ENCODE measurements at regions not wholly inside any gene's neighbourhood (a gene's known extent, or its start where the extent isn't known, plus 50 kb on each side); places are given as distances from the start of the nearest gene placed in this dataset.
A peak's percentile ranks its signal among the peaks of the same experiment; 100 is the strongest.

DNA sequence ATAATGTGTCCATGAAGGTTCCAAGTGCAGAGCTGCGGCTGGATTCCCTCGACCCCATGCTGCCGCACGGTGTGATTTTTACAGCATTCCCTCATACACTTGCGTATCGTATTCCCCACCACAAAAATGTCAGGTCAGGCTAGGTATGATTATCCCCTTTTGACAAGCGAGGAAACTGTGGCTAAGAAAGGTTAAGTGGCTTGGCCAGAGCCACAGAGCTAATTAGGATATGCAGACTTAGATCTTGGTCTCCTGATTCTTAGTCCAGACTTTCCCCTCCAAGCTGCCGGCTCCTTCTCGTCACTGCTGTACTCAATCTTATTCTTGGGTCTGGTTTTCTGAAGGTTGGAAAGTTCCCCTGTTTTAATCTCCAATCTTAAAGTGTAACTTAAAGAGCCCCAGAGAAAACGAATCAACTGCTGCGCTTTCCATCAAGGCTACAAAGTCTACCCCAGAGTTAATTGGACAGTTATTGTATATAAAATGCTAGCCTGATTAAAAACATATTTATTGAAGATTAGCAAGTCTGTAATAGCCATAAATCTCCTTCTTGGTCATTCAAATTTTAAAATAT is 176.6 kb downstream of the ADAMTS15 start:
- H3K36me3 ChIP-seq = no peaks in the 10 kb centered on the region
- no peak overlapping the region for H3K27ac ChIP-seq
- DNase-seq (ENCODE audit: low spot score in 2 of 2) = no peak
- TF ChIP-seq, protein P1, sequence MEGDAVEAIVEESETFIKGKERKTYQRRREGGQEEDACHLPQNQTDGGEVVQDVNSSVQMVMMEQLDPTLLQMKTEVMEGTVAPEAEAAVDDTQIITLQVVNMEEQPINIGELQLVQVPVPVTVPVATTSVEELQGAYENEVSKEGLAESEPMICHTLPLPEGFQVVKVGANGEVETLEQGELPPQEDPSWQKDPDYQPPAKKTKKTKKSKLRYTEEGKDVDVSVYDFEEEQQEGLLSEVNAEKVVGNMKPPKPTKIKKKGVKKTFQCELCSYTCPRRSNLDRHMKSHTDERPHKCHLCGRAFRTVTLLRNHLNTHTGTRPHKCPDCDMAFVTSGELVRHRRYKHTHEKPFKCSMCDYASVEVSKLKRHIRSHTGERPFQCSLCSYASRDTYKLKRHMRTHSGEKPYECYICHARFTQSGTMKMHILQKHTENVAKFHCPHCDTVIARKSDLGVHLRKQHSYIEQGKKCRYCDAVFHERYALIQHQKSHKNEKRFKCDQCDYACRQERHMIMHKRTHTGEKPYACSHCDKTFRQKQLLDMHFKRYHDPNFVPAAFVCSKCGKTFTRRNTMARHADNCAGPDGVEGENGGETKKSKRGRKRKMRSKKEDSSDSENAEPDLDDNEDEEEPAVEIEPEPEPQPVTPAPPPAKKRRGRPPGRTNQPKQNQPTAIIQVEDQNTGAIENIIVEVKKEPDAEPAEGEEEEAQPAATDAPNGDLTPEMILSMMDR (IDR thresholded peaks at IDR 0.05) = no peak
- H3K9me3 ChIP-seq = no peaks in the 10 kb centered on the region
- H3K4me1 ChIP-seq = peaks cover 0 to 7% of the 10 kb centered on the region in 2 donors
- no peaks in the 10 kb centered on the region for H3K27me3 ChIP-seq
- intact Hi-C loops (cut with DNase I) = no loop called here
- H3K4me3 ChIP-seq = no peak overlapping the region

DNA sequence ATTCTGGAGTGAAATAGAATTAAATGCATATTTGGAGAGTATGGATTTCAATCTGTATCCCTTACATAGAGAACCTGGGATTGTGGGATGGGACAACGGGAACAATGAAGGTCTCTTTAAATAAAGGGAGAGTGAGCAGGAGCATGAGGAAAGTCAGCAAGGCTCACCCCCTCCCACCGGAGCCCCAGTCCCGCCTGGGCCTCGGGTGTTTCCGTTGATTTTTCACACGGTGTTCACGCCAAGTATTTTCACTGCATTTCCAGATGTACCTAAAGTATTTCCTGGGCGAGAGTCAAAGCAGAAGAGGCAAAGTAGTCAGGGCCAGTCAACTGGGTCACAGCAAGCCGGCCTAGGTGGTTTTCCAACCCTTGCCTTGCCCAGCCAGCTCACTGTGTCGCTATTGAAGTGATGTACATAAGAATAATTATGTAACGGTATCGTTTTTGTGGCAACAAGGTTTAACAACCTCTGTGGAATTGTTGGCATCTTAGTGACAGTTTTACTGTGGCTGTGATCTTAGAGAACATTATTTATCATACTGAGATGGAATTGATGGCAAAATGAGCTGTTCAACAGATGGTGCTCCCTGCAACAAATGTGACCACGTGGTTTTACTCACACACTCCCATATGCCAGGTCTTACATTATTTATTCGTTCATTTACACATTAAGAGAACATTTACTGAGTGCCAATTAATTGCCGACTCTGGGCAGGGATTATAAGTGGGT is 177.3 kb downstream of the ADAMTS15 start:
- H3K4me1 ChIP-seq = peaks cover 0 to 7% of the 10 kb centered on the region in 2 donors
- H3K27me3 ChIP-seq = no peaks in the 10 kb centered on the region
- H3K9me3 ChIP-seq = no peaks in the 10 kb centered on the region
- no peak overlapping the region for H3K27ac ChIP-seq
- DNase-seq (ENCODE audit: low spot score in 2 of 2) = no peak
- TF ChIP-seq, protein P1 (IDR thresholded peaks at IDR 0.05) = no peak
- no peak overlapping the region for H3K4me3 ChIP-seq
- no peaks in the 10 kb centered on the region for H3K36me3 ChIP-seq
- intact Hi-C loops (cut with DNase I) = no loop called here

DNA sequence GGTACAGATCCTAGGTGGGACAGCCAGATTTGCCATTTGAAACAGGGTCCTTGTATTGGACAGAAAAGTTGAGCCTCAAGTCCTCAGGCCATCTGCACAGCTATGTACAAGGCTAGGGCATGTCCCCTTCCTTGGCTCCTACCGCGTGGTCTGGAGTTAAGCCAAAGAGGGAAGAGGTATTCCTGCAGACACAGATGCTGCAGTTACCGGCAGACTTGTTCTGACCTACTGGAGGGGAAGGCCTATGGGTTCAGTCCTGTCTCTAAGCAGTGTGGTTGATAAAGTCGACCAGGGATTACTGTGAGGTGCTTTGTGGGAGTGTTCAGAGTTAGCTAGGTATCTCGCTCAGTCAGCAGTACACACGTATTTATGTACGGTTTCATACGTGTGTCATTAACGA is 180.6 kb downstream of the ADAMTS15 start:
- Histone ChIP-seq H3K36me3 (no peaks in the 10 kb centered on the region), H3K27me3 (no peaks in the 10 kb centered on the region), H3K27ac (no peak overlapping the region), H3K4me1 (peaks cover 0 to 2% of the 10 kb centered on the region in 2 donors), H3K9me3 (no peaks in the 10 kb centered on the region), H3K4me3 (no peak overlapping the region)
- TF ChIP-seq, protein P1 (IDR thresholded peaks at IDR 0.05) = no peak
- intact Hi-C loops (cut with DNase I) = no loop called here
- peak in 1 of 2 donors; percentile 4 for DNase-seq (ENCODE audit: low spot score in 2 of 2)

DNA sequence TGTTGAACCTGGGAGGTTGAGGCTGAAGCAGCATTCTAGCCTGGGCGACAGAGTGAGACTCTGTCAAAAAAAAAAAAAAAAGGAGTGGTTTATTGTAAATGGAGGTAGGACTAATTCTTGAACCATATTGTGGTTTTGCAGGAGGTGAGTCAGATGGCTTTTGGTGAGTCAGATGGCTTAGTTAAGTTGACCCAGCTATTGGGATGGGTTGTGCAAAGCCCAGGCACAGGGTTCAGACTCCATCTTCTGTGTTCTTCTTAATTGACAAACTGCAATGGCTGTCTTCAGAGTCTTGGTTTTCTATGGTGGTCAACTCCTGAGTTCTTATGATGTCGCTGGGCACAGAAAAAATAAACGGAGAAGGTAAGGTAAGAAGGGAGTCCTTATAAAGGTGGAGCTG is 182.7 kb downstream of the ADAMTS15 start:
- Histone ChIP-seq H3K9me3 (no peaks in the 10 kb centered on the region), H3K4me1 (peaks cover 0 to 6% of the 10 kb centered on the region in 2 donors), H3K4me3 (no peak overlapping the region), H3K36me3 (no peaks in the 10 kb centered on the region), H3K27me3 (no peaks in the 10 kb centered on the region), H3K27ac (no peak overlapping the region)
- DNase-seq (ENCODE audit: low spot score in 2 of 2) = no peak
- TF ChIP-seq, protein P1 (IDR thresholded peaks at IDR 0.05) = no peak
- intact Hi-C loops (cut with DNase I) = no loop called here

DNA sequence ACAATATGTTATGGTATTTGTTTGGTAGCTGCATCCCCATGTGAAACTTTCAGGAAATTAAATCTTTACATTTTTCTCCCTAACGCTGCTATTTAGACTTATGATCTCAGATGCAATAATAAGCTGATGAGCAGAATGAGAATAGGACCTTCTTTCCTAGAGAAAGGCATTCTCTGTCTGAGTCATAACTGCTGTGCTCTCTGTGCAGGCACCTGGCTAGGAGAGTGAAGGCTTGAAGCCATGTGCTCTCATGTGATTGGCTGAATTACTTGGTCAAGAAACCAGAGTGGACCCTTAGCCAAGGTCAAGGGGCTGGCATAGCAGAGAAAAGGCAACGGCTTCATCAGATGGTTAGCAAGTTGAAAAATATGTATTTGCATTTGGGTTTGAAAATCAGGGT is 185.0 kb downstream of the ADAMTS15 start:
- TF ChIP-seq, protein P1 (IDR thresholded peaks at IDR 0.05) = no peak
- Histone ChIP-seq H3K9me3 (no peaks in the 10 kb centered on the region), H3K4me3 (no peak overlapping the region), H3K4me1 (peaks cover 0 to 6% of the 10 kb centered on the region in 2 donors), H3K27ac (no peak overlapping the region), H3K27me3 (no peaks in the 10 kb centered on the region), H3K36me3 (no peaks in the 10 kb centered on the region)
- DNase-seq (ENCODE audit: low spot score in 2 of 2) = no peak
- intact Hi-C loops (cut with DNase I) = no loop called here
